ENCODE measurements at regions not wholly inside any gene's neighbourhood (a gene's known extent, or its start where the extent isn't known, plus 50 kb on each side); places are given as distances from the start of the nearest gene placed in this dataset.

- TF ChIP-seq, protein P1, sequence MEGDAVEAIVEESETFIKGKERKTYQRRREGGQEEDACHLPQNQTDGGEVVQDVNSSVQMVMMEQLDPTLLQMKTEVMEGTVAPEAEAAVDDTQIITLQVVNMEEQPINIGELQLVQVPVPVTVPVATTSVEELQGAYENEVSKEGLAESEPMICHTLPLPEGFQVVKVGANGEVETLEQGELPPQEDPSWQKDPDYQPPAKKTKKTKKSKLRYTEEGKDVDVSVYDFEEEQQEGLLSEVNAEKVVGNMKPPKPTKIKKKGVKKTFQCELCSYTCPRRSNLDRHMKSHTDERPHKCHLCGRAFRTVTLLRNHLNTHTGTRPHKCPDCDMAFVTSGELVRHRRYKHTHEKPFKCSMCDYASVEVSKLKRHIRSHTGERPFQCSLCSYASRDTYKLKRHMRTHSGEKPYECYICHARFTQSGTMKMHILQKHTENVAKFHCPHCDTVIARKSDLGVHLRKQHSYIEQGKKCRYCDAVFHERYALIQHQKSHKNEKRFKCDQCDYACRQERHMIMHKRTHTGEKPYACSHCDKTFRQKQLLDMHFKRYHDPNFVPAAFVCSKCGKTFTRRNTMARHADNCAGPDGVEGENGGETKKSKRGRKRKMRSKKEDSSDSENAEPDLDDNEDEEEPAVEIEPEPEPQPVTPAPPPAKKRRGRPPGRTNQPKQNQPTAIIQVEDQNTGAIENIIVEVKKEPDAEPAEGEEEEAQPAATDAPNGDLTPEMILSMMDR (conservative IDR thresholded peaks at IDR 0.05 in 1 of 2, IDR thresholded peaks at IDR 0.05 in 1 of 2; ENCODE audit: extremely low read depth in 1 of 2, insufficient read depth in 1 of 2, low read depth in 1 of 2, low read length in 2 of 2): no peak
- no peak for TF ChIP-seq EZH2 (IDR thresholded peaks at IDR 0.05; ENCODE audit: borderline replicate concordance, low read length)
Observed at GRCh38 chrX:1011691-1012283, 200.7 kb downstream of the CRLF2 start.

All from mammary epithelial cell (primary cell).